Liver (tissue), 8 donors: ENCODE measurements at regions not wholly inside any gene's neighbourhood (a gene's known extent, or its start where the extent isn't known, plus 50 kb on each side); places are given as distances from the start of the nearest gene placed in this dataset.

ENCODE experiments used
- DNase-seq: peaks from one replicate; pipeline ENCODE4 v3.0.0-alpha.2; 2017; ENCODE audit warnings: low spot score
- H3K27ac ChIP-seq, 2 donors: one replicate each; pipeline ENCODE4 v1.7.0; 2013; ENCODE audit warnings: inconsistent platforms in 2 of 2, low read length in 2 of 2, control low read depth in 1 of 2, low read depth in 1 of 2, mild to moderate bottlenecking in 1 of 2
- H3K27me3 ChIP-seq, 4 donors: one replicate each; pipeline versions ENCODE4 v1.6.1 to v1.7.0; 2013; ENCODE audit warnings: low read length in 3 of 4, inconsistent platforms in 1 of 4, mild to moderate bottlenecking in 1 of 4, moderate library complexity in 1 of 4; ENCODE audit not compliant: control insufficient read depth in 4 of 4, insufficient read depth in 4 of 4
- H3K36me3 ChIP-seq, 4 donors: one replicate each; pipeline versions ENCODE4 v1.6.1 to v1.7.0; 2013; ENCODE audit warnings: low read length in 3 of 4, mild to moderate bottlenecking in 3 of 4, low read depth in 1 of 4, moderate library complexity in 1 of 4; ENCODE audit not compliant: control insufficient read depth in 4 of 4, insufficient read depth in 3 of 4
- H3K4me1 ChIP-seq, 4 donors: one replicate each; pipeline versions ENCODE4 v1.6.1 to v1.7.0; 2013; ENCODE audit warnings: low read length in 3 of 4, mild to moderate bottlenecking in 3 of 4, moderate library complexity in 1 of 4; ENCODE audit not compliant: control insufficient read depth in 4 of 4, insufficient read depth in 4 of 4
- H3K4me3 ChIP-seq, 3 donors: one replicate each; pipeline versions ENCODE4 v1.6.1 to v1.7.0; 2013; ENCODE audit warnings: low read length in 3 of 3, control low read depth in 1 of 3, low read depth in 1 of 3, mild to moderate bottlenecking in 1 of 3
- H3K9ac ChIP-seq, 2 donors: one replicate each; pipeline ENCODE4 v1.7.0; 2013; ENCODE audit warnings: low read length in 2 of 2, mild to moderate bottlenecking in 2 of 2, moderate library complexity in 2 of 2, control low read depth in 1 of 2, low read depth in 1 of 2
- H3K9me3 ChIP-seq, 4 donors: one replicate each; pipeline versions ENCODE4 v1.6.1 to v1.7.0; 2013; ENCODE audit warnings: low read length in 3 of 4; ENCODE audit not compliant: control insufficient read depth in 4 of 4
- FOXA1 ChIP-seq: IDR thresholded peaks from 2 replicates; pipeline ENCODE4 v1.6.1; 2016; ENCODE audit warnings: antibody characterized with exemption
- FOXA2 ChIP-seq: IDR thresholded peaks from 2 replicates; pipeline ENCODE4 v1.6.1; 2016; ENCODE audit warnings: antibody characterized with exemption
- HNF4A ChIP-seq, 2 donors: conservative IDR thresholded peaks; 2 replicates each; pipeline ENCODE4 v1.6.1; 2016; ENCODE audit warnings: antibody characterized with exemption in 2 of 2, mild to moderate bottlenecking in 2 of 2
- HNF4G ChIP-seq: IDR thresholded peaks from 2 replicates; pipeline ENCODE4 v1.6.1; 2016; ENCODE audit warnings: antibody characterized with exemption
- JUND ChIP-seq, 2 donors: IDR thresholded peaks; 2 replicates each; pipeline ENCODE4 v1.6.1; 2016; ENCODE audit warnings: antibody characterized with exemption in 2 of 2
- NR2F2 ChIP-seq: IDR thresholded peaks from 2 replicates; pipeline ENCODE4 v1.6.1; 2016; ENCODE audit warnings: antibody characterized with exemption
- RAD21 ChIP-seq, 2 donors: IDR thresholded peaks; 2 replicates each; pipeline ENCODE4 v1.6.1; 2016; ENCODE audit warnings: antibody characterized with exemption in 2 of 2, mild to moderate bottlenecking in 2 of 2
- REST ChIP-seq: IDR thresholded peaks from 2 replicates; pipeline ENCODE4 v1.6.1; 2016; ENCODE audit warnings: antibody characterized with exemption, mild to moderate bottlenecking
- RXRA ChIP-seq, 2 donors: IDR thresholded peaks; 2 replicates each; pipeline ENCODE4 v1.6.1; 2017 to 2018; ENCODE audit warnings: antibody characterized with exemption in 2 of 2, mild to moderate bottlenecking in 1 of 2
- SP1 ChIP-seq: IDR thresholded peaks from 2 replicates; pipeline ENCODE4 v1.6.1; 2018; ENCODE audit warnings: antibody characterized with exemption, mild to moderate bottlenecking
- TAF1 ChIP-seq: conservative IDR thresholded peaks from 2 replicates; pipeline ENCODE4 v1.6.1; 2016; ENCODE audit warnings: antibody characterized with exemption, mild to moderate bottlenecking
- YY1 ChIP-seq: IDR thresholded peaks from 2 replicates; pipeline ENCODE4 v1.6.1; 2016; ENCODE audit warnings: antibody characterized with exemption, mild to moderate bottlenecking
- ZBTB33 ChIP-seq: IDR thresholded peaks from 2 replicates; pipeline ENCODE4 v1.6.1; 2016; ENCODE audit warnings: antibody characterized with exemption
- WGBS: extraction: QIAGEN DNeasy Blood & Tissue Kit; methylation state at CpG from one replicate; pipeline ENCODE4 v1.1.7; 2013; 5-methylcytosine and 5-hydroxymethylcytosine counted together
- TF ChIP-seq, protein P1 (sequence below): fragments of 150-350 bp; IDR thresholded peaks from 2 replicates; pipeline ENCODE4 v1.5.1; 2017; ENCODE audit warnings: improper control_type of control experiment, low read depth, low read length; ENCODE audit not compliant: missing input control
- TF ChIP-seq, protein P2 (sequence below): IDR thresholded peaks from 2 replicates; pipeline ENCODE4 v1.6.1; 2016; ENCODE audit warnings: antibody characterized with exemption
- donor health status: healthy.
- donor health status: healthy.
- donor health status: healthy.
- donor health status: healthy.
- donor health status: healthy.

DNA sequence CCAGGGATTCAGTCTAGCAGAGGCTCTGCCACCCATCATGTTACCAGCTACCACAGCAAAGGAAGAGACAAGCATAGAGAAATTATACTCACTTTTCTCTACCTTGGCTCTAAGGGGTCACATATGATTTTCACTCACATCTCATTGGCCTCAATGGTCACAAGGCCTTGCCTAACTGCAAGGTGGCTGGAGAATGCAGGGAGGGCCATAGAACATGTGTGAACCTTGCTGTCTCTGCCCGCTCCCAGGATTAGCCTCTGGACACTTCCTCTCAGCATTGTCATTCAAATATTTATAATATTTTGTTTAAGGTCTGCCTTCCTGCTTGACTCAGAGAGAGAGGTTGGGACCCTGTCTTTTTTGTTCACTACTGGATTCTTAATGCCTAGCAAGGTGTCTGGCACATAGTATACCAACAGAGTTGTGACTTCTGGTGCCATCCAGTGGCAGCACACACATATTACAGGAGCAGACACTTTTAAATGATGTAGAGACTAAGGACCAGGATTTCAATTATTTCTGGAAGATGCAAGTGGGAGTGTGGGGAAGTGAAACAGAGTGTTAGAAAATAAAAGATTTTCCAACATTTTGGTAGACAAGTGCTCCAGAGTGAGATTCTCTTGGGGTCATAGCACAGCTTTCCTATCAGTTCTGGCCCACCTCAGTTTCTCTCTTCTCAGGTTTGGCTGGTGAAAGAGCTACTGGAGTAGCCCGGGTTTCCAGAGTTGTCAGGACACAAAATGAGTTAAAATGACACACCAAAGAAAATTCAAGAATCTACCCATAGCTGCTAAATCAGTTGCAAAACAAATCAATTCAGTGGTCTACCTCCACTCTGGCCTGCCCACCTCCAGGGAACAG, 119.0 kb upstream of the RASGRP1 start:
- WGBS, result 82% methylated on average over 2 of the region's 2 CpGs
- Histone ChIP-seq H3K4me1 (no peaks in the 10 kb centered on the region), H3K4me3 (no peak overlapping the region), H3K27me3 (no peaks in the 10 kb centered on the region), H3K9me3 (no peaks in the 10 kb centered on the region), H3K27ac (no peak overlapping the region), H3K36me3 (no peaks in the 10 kb centered on the region), H3K9ac (no peak overlapping the region)
- TF ChIP-seq SP1, result no peak
- peak; percentile 87 to 91 for TF ChIP-seq RAD21 (IDR thresholded peaks at IDR 0.05)
- TF ChIP-seq, protein P1, sequence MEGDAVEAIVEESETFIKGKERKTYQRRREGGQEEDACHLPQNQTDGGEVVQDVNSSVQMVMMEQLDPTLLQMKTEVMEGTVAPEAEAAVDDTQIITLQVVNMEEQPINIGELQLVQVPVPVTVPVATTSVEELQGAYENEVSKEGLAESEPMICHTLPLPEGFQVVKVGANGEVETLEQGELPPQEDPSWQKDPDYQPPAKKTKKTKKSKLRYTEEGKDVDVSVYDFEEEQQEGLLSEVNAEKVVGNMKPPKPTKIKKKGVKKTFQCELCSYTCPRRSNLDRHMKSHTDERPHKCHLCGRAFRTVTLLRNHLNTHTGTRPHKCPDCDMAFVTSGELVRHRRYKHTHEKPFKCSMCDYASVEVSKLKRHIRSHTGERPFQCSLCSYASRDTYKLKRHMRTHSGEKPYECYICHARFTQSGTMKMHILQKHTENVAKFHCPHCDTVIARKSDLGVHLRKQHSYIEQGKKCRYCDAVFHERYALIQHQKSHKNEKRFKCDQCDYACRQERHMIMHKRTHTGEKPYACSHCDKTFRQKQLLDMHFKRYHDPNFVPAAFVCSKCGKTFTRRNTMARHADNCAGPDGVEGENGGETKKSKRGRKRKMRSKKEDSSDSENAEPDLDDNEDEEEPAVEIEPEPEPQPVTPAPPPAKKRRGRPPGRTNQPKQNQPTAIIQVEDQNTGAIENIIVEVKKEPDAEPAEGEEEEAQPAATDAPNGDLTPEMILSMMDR, result peak; percentile 85
- no peak for TF ChIP-seq NR2F2
- no peak for TF ChIP-seq HNF4A (conservative IDR thresholded peaks at IDR 0.05)
- no peak for DNase-seq

DNA sequence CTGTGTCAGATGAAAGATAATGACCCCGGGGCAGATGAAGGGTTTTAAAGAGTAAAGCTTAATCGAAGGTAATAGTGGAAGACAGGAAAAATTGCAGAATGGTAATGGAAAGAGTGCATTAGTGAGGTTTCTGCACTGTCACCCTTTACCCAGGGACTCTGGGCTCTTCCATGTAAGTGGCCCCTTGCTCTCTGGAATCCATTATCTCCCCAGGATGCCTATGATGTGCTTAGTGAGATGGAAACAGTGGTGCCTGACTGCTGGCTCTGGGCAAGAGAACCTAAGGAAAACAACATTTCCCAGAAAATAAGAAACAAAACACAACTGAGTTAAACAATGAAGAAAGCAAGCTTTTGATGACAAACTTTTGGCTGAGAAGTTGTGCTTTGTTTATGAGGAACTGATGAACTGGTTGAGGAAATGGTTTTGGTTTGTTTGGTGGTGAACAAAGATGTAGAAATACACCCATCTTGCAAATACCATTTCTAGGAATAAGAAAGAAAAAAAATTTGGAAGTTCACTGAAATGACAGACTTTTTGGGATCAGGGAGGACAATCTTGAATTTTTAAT, 119.9 kb upstream of the RASGRP1 start:
- Histone ChIP-seq H3K4me3 (no peak overlapping the region), H3K27ac (no peak overlapping the region), H3K4me1 (no peaks in the 10 kb centered on the region), H3K36me3 (no peaks in the 10 kb centered on the region), H3K9me3 (no peaks in the 10 kb centered on the region), H3K9ac (no peak overlapping the region), H3K27me3 (no peaks in the 10 kb centered on the region)
- DNase-seq, result no peak
- 43% methylated on average over 2 of the region's 2 CpGs for WGBS
- TF ChIP-seq JUND (IDR thresholded peaks at IDR 0.05), result no peak
- TF ChIP-seq, protein P2, sequence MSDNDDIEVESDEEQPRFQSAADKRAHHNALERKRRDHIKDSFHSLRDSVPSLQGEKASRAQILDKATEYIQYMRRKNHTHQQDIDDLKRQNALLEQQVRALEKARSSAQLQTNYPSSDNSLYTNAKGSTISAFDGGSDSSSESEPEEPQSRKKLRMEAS, result no peak
- no peak for TF ChIP-seq TAF1
- no peak for TF ChIP-seq REST
- TF ChIP-seq FOXA1, result no peak
- TF ChIP-seq HNF4G, result no peak
- TF ChIP-seq YY1, result no peak
- TF ChIP-seq ZBTB33, result no peak
- no peak for TF ChIP-seq RXRA (IDR thresholded peaks at IDR 0.05)
- TF ChIP-seq RAD21 (IDR thresholded peaks at IDR 0.05), result no peak
- TF ChIP-seq, protein P1, result no peak
- no peak for TF ChIP-seq FOXA2
- TF ChIP-seq SP1, result no peak
